G401.6 (cell line): ENCODE measurements at regions not wholly inside any gene's neighbourhood (a gene's known extent, or its start where the extent isn't known, plus 50 kb on each side); places are given as distances from the start of the nearest gene placed in this dataset.

ENCODE experiments used
- FAIRE-seq: peaks from 2 replicates; lab custom pipeline; 2012; peaks lifted over from hg19 to GRCh38; lab: Jason Lieb, UNC

- FAIRE-seq: no peak
These were observed 1065.9 kb upstream of the CITED2 start for GRCh38 chr6:140440223-140440835.

GRCh38 chr6:140438346-140438735 is 1063.9 kb upstream of the CITED2 start:
- FAIRE-seq: peak; percentile 6

- FAIRE-seq: no peak
These were observed 1063.3 kb upstream of the CITED2 start for GRCh38 chr6:140437619-140438345.

GRCh38 chr6:140436023-140436811 is 1061.8 kb upstream of the CITED2 start:
- FAIRE-seq: peak; percentile 8

GRCh38 chr6:140434761-140435160 is 1060.3 kb upstream of the CITED2 start:
- FAIRE-seq: no peak

- no peak for FAIRE-seq
These were observed 1058.6 kb upstream of the CITED2 start for GRCh38 chr6:140433072-140433471.

- FAIRE-seq: no peak
These were observed 1053.4 kb upstream of the CITED2 start for GRCh38 chr6:140427842-140428241.

- no peak for FAIRE-seq
These were observed 1040.6 kb upstream of the CITED2 start for GRCh38 chr6:140414966-140415620.

GRCh38 chr6:140403020-140403419 is 1028.6 kb upstream of the CITED2 start:
- FAIRE-seq: no peak

- peak; percentile 98 for FAIRE-seq
These were observed 1027.3 kb upstream of the CITED2 start for GRCh38 chr6:140401761-140402160.

GRCh38 chr6:140398076-140398475 is 1023.6 kb upstream of the CITED2 start:
- peak; percentile 67 for FAIRE-seq

- FAIRE-seq: no peak
These were observed 1022.7 kb upstream of the CITED2 start for GRCh38 chr6:140397106-140397505.

GRCh38 chr6:140393665-140394540 is 1019.5 kb upstream of the CITED2 start:
- peak; percentile 33 for FAIRE-seq

- FAIRE-seq: peak; percentile 74
These were observed 1014.4 kb upstream of the CITED2 start for GRCh38 chr6:140388815-140389214.

GRCh38 chr6:140388192-140388802 is 1013.8 kb upstream of the CITED2 start:
- FAIRE-seq: no peak

- FAIRE-seq: no peak
These were observed 1011.2 kb upstream of the CITED2 start for GRCh38 chr6:140385679-140386078.

GRCh38 chr6:140382355-140382754 is 1007.9 kb upstream of the CITED2 start:
- no peak for FAIRE-seq

GRCh38 chr6:140380427-140381218 is 1006.2 kb upstream of the CITED2 start:
- FAIRE-seq: no peak

GRCh38 chr6:140379919-140380318 is 1005.5 kb upstream of the CITED2 start:
- FAIRE-seq: no peak

- FAIRE-seq: no peak
These were observed 1001.8 kb upstream of the CITED2 start for GRCh38 chr6:140376209-140376608.
